OCI-LY1 (cell line): ENCODE measurements at regions not wholly inside any gene's neighbourhood (a gene's known extent, or its start where the extent isn't known, plus 50 kb on each side); places are given as distances from the start of the nearest gene placed in this dataset.

ENCODE experiments used
- H2AFZ ChIP-seq: fragments of 200-600 bp; sonication (generic), shearing (Covaris generic); 2 replicates; pipeline ENCODE4 v1.6.0; 2014; ENCODE audit warnings: antibody characterized with exemption, mild to moderate bottlenecking, low read length
- H3F3A ChIP-seq: fragments of 200-600 bp; sonication (generic), shearing (Covaris generic); 2 replicates; pipeline ENCODE4 v1.6.0; 2014; ENCODE audit warnings: mild to moderate bottlenecking, antibody characterized with exemption, low read length, moderate library complexity; ENCODE audit not compliant: insufficient read depth
- H3K27ac ChIP-seq: fragments of 200-600 bp; sonication (generic); 2 replicates; pipeline ENCODE4 v1.5.1; 2014; ENCODE audit warnings: low read length, mixed run types, mild to moderate bottlenecking, low read depth; ENCODE audit not compliant: poor library complexity, severe bottlenecking
- H3K27me3 ChIP-seq: fragments of 200-600 bp; sonication (generic); 2 replicates; pipeline ENCODE4 v1.6.0; 2014; ENCODE audit warnings: antibody characterized with exemption, mild to moderate bottlenecking, low read length, moderate library complexity; ENCODE audit not compliant: insufficient read depth
- H3K36me3 ChIP-seq: fragments of 200-600 bp; sonication (generic); 2 replicates; pipeline ENCODE4 v1.6.1; 2014; ENCODE audit warnings: mild to moderate bottlenecking, antibody characterized with exemption, low read length, moderate library complexity, mixed read lengths; ENCODE audit not compliant: insufficient read depth
- H3K4me1 ChIP-seq: fragments of 200-600 bp; sonication (generic); 2 replicates; pipeline ENCODE4 v1.5.1; 2014; ENCODE audit warnings: mild to moderate bottlenecking, low read length, moderate library complexity; ENCODE audit not compliant: insufficient read depth, severe bottlenecking
- H3K4me2 ChIP-seq: fragments of 200-600 bp; sonication (generic), shearing (Covaris generic); 2 replicates; pipeline ENCODE4 v1.6.1; 2014; ENCODE audit warnings: low read length
- H3K4me3 ChIP-seq: fragments of 200-600 bp; sonication (generic); 2 replicates; pipeline ENCODE4 v1.5.1; 2014; ENCODE audit warnings: low read length, low read depth, mild to moderate bottlenecking, mixed read lengths; ENCODE audit not compliant: poor library complexity, severe bottlenecking
- H3K79me2 ChIP-seq: fragments of 200-600 bp; shearing (Covaris generic); 2 replicates; pipeline ENCODE4 v1.6.1; 2016; ENCODE audit warnings: mixed run types, low read length, mixed read lengths; ENCODE audit not compliant: insufficient read depth
- H3K9ac ChIP-seq: fragments of 200-600 bp; sonication (generic), shearing (Covaris generic); 2 replicates; pipeline ENCODE4 v1.6.1; 2014; ENCODE audit warnings: mild to moderate bottlenecking, low read length, mixed read lengths
- H3K9me2 ChIP-seq: fragments of 200-600 bp; sonication (generic), shearing (Covaris generic); 2 replicates; pipeline ENCODE4 v1.6.1; 2014; ENCODE audit warnings: low read depth, mild to moderate bottlenecking, low read length, mixed read lengths
- H3K9me3 ChIP-seq: fragments of 200-600 bp; shearing (Covaris generic); 2 replicates; pipeline ENCODE4 v1.6.1; 2014; ENCODE audit warnings: low read length, mixed read lengths
- H4K20me1 ChIP-seq: fragments of 200-600 bp; sonication (generic), shearing (Covaris generic); 2 replicates; pipeline ENCODE4 v1.6.0; 2016; ENCODE audit warnings: mild to moderate bottlenecking, low read length; ENCODE audit not compliant: insufficient read depth
- CTCF ChIP-seq: fragments of 200-600 bp; sonication (generic), shearing (Covaris generic); IDR thresholded peaks from 2 replicates; pipeline ENCODE4 v1.5.1; 2017; ENCODE audit warnings: mild to moderate bottlenecking, antibody characterized with exemption, low read length, moderate library complexity, mixed read lengths
- EZH2 ChIP-seq: fragments of 200-600 bp; sonication (generic), shearing (Covaris generic); IDR thresholded peaks from 2 replicates; pipeline ENCODE4 v1.8.0; 2017; ENCODE audit warnings: borderline replicate concordance, mixed run types, mild to moderate bottlenecking, antibody characterized with exemption, low read length, moderate library complexity, mixed read lengths

- H3K27ac ChIP-seq = no peak overlapping the region
- H3K4me3 ChIP-seq = no peak overlapping the region
- H3K9me2 ChIP-seq = no peaks in the 10 kb centered on the region
- no peak overlapping the region for H2AFZ ChIP-seq
- H3K27me3 ChIP-seq = no peaks in the 10 kb centered on the region
- no peak overlapping the region for H3K9ac ChIP-seq
- no peaks in the 10 kb centered on the region for H3K36me3 ChIP-seq
- no peaks in the 10 kb centered on the region for H3K9me3 ChIP-seq
- H3F3A ChIP-seq = no peaks in the 10 kb centered on the region
- H3K79me2 ChIP-seq = no peaks in the 10 kb centered on the region
- no peaks in the 10 kb centered on the region for H4K20me1 ChIP-seq
- no peak overlapping the region for H3K4me2 ChIP-seq
- no peaks in the 10 kb centered on the region for H3K4me1 ChIP-seq
- no peak for TF ChIP-seq CTCF
- no peak for TF ChIP-seq EZH2
These were observed 66.8 kb downstream of the PTPRS start for GRCh38 chr19:5273782-5274181.

GRCh38 chr19:5271145-5271544 is 69.5 kb downstream of the PTPRS start:
- Histone ChIP-seq H3K9me3 (no peaks in the 10 kb centered on the region), H3F3A (no peaks in the 10 kb centered on the region), H3K27ac (no peak overlapping the region), H3K4me1 (no peaks in the 10 kb centered on the region), H3K36me3 (no peaks in the 10 kb centered on the region), H3K4me3 (no peak overlapping the region), H3K4me2 (no peak overlapping the region), H3K79me2 (no peaks in the 10 kb centered on the region), H3K9me2 (no peaks in the 10 kb centered on the region), H4K20me1 (no peaks in the 10 kb centered on the region), H2AFZ (no peak overlapping the region), H3K27me3 (no peaks in the 10 kb centered on the region), H3K9ac (no peak overlapping the region)
- TF ChIP-seq CTCF (0 out of 2 replicates have a peak, but pooled peaks have one; percentile 5), EZH2 (no peak)

GRCh38 chr19:5269926-5270325 is 70.7 kb downstream of the PTPRS start:
- TF ChIP-seq EZH2 (no peak), CTCF (no peak)
- no peaks in the 10 kb centered on the region for H4K20me1 ChIP-seq
- H3F3A ChIP-seq = no peaks in the 10 kb centered on the region
- H3K4me2 ChIP-seq = no peak overlapping the region
- H3K27me3 ChIP-seq = no peaks in the 10 kb centered on the region
- no peak overlapping the region for H3K4me3 ChIP-seq
- no peak overlapping the region for H3K9ac ChIP-seq
- no peaks in the 10 kb centered on the region for H3K9me2 ChIP-seq
- H3K79me2 ChIP-seq = no peaks in the 10 kb centered on the region
- no peaks in the 10 kb centered on the region for H3K9me3 ChIP-seq
- no peaks in the 10 kb centered on the region for H3K4me1 ChIP-seq
- H3K27ac ChIP-seq = no peak overlapping the region
- no peak overlapping the region for H2AFZ ChIP-seq
- H3K36me3 ChIP-seq = no peaks in the 10 kb centered on the region
